HS-5 (cell line): ENCODE measurements at regions not wholly inside any gene's neighbourhood (a gene's known extent, or its start where the extent isn't known, plus 50 kb on each side); places are given as distances from the start of the nearest gene placed in this dataset.
"Not testable (repeated sequence)": the region's sequence is repeated elsewhere in the genome, so short reads cannot be mapped to it uniquely, and the experiment has no call there.

Experiments used
- DNase-seq: peaks from one replicate; pipeline ENCODE4 v3.0.0-alpha.2; 2012; ENCODE audit warnings: low read depth

GRCh38 chr15:77838595-77838994 is 205.9 kb upstream of the LINGO1 start:
- no peak for DNase-seq

GRCh38 chr15:77838061-77838460 is 205.3 kb upstream of the LINGO1 start:
- DNase-seq, result no peak

GRCh38 chr15:77837649-77838025 is 204.9 kb upstream of the LINGO1 start:
- no peak for DNase-seq

- no peak for DNase-seq
Observed at GRCh38 chr15:77836906-77837648, 204.4 kb upstream of the LINGO1 start.

DNA sequence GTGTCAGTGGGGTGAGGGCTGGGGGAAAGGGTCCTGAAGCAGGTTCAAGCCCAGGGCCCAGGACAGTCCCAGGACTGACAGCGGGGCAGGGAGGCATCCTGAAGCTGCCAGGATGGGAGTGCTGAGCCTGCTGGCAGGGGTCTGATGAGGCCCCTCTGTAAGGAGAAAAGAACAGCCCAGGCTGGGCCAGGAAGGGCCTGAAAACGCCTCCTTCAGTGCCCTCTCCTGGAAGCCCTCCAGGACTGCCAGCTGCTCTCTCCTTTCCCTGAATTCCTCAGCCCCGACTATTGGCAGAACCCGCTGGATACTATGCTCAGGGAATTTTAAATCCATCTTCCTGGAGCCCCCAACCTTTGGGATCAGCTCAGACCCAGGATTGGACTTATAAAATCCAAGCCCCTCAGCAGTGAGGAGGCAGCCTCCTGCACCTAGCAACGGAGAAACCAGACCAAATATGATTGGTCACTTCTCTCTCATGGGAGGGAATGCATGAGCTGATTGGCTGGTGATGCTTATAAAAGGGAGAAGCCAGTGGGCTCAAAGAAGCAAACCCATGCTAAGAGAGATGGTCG is 203.5 kb upstream of the LINGO1 start:
- DNase-seq, result no peak

DNA sequence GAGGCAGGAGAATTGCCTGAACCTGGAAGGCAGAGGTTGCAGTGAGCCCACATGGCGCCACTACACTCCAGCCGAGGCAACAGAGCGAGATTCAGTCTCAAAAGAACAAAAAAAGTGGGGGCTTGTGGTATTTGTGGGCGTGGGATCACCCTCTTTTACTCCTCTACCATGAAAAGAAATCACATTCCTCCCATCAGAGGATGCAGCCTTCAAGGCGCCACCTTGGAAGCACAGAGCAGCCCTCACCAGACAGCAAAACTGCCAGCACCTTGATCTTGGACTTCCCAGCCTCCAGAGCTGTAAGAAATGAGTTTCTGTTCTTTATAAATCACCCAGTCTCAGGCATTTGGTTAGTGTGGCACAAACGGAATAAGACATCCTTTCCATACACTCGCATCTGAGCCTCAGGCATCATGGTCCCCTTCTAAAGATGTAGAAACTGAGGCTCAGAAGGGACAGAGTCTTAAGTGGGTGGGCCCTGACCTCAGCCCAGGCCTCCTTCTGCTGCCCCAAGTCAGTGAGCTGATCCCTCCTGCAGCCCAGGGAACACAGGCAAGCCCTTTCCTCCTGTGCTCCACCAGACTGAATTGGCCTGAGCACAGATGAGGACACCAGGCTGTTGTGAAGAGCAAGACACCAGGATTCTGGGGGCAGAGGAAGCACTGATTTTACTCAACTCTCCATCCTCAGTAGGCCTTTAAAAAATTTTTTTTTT is 201.7 kb upstream of the LINGO1 start:
- no peak for DNase-seq

DNA sequence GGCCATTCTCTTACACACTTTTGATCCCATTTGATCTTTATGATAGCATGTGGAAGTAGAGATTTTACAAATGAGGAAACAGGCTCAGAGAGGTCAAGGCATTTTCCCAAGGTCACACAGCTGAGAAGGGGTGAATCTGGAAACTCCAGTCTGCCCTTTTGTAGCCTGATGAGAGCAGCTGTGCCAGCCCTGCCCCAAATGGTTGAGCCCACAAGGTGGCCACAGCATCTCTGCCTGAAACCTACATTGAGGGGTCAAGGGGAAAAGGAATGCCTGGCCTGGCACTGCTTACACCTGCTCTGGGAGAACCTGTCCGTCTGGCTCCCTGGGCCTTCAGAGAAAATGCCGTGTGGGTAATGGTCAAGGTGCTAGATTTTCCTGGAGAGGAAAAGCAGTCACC is 200.2 kb upstream of the LINGO1 start:
- DNase-seq, result no peak

GRCh38 chr15:77831986-77832385 is 199.3 kb upstream of the LINGO1 start:
- no peak for DNase-seq

DNA sequence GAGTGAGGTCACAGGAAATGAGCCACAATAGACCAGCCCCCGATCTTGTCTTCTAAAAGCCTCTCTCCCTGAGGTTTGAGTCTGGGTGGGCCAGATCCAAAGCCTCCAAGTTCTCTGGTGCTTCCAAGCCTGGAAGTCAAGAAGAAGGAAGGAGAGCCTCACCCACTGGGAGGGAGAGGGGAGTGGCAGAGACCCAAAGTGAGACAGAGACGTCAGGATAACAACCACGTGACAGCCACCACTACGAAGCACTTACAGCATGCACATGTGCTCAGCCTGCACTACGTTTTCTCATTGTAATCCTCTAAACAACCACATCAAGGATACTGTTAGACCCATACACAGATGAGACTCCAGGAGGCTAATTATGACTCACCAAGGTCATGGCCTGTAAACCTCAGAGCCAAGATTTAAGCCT is 197.3 kb upstream of the LINGO1 start:
- peak; percentile 60 for DNase-seq

DNA sequence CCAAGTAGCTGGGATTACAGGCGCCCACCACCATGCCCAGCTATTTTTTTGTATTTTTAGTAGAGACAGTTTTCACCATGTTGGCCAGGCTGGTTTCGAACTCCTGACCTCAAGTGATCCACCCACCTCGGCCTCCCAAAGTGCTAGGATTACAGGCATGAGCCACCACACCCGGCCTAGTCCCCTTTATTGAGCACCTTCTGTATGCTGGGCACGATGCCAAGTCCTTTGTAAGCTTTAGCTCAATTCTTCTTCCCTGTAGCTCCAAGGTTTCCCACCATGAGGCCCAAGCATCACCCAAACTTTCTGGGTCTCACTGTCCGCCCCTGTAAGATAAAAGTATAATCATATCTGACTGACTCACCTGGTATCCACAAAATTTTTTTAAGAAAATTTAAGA is 196.6 kb upstream of the LINGO1 start:
- not testable (repeated sequence) for DNase-seq

DNA sequence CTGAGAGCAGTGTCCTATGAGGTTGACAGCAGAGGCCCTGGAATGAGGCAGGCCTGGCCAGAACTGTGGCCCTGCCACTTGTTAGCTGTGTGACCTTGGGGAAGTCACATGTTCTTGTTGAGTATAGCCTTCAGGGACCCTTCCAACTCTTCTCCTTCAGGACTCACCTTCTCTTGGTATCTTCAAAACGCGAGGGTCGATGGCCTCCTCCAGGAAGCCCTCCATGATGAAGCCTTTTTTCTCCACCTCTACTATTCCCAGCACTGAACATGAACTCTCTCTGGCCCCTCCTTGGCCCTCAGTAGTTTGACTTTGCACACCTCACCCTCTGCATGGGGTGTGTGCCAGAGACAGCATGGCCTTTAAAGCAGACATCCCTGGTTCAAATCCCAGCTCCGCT is 195.1 kb upstream of the LINGO1 start:
- no peak for DNase-seq

GRCh38 chr15:77826006-77826695 is 193.4 kb upstream of the LINGO1 start:
- DNase-seq, result no peak

GRCh38 chr15:77825546-77825945 is 192.8 kb upstream of the LINGO1 start:
- DNase-seq, result no peak

DNA sequence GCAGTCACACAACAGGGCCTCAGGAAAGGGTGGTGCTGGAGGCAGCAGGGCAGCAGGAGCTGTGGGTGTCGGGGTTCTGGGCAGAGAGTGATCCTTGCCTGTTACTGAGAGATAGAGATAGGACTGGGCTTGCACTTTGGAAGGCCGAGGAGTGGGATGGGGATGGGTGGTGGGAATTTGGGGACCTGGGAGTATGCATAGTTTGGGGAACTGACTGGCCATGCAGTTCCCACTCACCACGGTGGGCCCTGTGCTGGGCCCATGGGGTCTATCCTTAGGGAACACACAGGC is 192.5 kb upstream of the LINGO1 start:
- no peak for DNase-seq

DNA sequence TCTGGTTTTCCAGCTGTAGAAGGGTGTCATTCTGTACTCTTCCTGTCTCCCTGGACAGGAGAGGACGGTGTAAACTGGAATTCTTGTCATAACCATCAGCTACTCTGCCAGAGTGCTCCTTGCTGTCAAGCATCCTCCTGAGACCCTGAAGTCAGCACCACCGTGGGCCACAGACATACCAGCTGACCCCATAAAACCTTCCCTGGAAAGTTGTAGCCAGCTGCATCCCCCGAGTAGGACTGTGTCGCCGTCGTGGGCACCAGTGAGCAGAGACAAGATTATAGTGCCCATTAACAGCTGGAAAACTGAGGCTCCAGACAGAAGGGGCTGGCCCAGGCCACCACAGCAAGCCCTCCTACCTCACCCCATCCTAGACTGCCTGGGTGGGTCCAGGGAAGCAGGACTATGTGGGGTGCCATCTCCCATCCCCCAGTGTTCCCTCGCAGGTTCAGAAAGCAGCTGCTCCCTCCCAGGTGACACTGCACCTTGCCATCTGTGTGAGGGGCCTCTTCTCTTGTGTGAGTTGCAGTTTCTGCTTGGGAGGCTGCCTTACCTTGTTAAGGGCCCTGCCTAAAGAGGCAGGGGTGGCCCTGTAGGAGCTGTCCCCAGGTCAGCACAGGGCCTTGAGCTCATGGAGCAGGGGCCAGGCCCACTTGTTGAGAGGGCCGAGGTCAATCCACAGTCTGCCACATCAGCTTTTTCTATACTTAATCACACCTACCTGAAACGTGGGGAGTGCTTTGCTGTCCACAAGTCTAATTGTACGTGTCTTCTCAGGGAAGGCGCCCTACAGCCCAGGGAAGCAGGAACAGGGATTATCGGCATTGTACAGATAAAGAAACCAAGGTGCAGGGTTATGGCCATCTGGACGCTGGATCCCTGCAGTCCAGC is 191.9 kb upstream of the LINGO1 start:
- no peak for DNase-seq

GRCh38 chr15:77823736-77824135 is 191.0 kb upstream of the LINGO1 start:
- DNase-seq, result no peak

DNA sequence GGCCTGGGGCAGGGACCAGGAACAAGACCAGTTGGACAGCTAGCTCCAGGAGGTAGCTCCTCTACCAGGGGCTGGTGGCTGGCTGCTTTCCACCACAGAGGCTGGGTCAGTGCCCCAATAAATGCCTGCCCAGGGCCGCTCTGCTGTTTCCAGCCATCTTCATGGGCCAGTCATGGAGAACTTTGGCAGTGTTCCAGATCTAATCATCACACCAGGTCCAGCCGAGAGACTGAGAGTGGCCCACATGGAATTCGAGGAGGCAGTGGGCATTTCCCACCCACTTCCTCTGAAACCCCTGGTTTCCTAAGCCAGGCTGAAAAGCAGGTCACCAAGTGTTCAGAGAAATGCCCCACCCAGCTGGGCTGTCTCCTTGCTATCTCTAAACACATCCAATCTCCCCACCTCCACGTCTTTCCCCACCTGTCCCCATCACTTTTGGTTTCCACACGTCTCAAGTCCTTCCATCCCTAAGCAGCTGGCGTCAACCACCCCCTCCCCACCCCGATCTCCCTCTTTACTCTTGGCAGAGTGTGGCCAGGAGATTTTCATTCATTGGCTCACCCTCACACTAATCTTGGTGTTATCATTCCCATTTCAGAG is 190.0 kb upstream of the LINGO1 start:
- DNase-seq, result no peak

- DNase-seq, result no peak
Observed at GRCh38 chr15:77821959-77822256, 189.2 kb upstream of the LINGO1 start.

DNA sequence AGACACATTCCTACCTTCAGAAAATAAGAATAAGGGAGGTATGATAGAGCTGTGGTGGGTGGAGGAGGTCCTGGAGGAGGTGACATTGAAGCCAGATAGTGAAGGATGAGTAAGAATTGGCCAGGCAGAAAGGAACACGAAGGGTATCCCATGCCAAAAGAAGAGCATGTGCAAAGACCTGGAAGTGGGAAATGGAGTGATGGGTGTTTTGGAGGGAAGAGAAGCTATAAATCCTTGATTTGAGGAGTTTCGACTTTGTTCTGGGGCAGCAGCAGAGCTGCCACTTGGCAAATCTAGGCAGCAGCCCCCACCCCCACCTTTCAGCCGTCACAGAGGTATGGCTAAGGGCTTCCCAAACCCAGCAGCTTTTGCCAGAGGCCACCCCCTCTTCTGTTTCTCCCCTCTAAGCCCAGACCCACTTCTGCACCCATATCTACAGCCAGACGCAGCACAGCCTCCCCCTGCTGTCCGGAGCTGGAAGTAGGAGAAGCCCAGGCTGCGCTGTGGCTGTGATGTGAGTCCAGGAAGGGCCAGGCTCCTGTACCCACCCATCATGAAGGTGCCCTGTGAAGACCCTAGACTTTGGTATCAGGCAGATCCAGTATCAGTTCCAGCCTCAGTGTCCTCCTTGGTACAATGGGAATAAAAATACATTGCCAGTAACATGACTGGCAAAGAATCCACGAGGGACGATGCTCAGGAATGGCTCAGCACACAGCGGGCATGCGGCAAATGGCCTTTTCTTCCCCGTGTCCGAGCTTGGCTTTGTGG is 188.7 kb upstream of the LINGO1 start:
- no peak for DNase-seq

DNA sequence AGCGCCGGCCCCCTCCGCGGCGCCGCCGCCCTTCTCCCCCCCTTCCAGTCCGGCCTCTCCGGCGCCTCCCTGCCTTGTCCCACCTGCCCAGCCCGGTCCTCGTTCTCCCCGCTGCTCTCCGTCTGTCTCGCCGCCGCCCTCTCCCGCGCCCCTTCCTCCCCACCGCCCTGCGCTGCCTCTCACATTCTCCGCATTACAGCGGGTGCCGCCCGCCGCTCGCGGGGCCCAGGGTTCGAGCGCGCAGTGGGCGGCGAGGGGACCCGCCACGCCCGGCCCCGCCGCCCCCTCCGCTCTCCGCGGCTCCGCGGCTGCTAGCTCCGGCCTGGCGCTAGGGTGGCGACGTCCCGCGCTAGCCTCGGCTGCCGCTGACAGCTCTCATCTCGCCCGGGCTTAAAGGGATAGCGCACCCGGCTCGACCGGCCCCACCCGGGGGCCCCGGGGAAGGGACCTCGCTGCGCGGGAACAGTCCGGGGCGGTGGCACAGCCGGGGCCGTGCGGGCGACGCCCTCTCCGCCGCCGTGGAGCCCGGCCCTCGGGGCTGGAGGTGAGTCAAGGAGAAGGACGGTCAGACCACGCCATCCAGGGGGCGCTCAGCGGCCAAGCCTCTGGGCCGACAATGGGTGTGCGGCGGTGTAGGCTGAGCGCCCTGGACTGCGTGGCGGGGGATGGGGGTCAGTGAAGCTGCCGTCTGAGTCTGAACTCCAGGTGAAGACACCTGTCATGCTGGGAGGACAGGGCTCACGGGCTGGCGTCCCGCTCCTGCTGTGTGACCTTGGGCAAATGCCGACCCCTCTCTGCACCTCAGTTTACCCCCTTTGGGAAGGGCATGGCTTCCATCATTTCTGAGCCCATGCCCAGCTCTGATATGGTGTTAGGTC is 187.4 kb upstream of the LINGO1 start:
- DNase-seq, result no peak
